Endothelial cell of umbilical vein (primary cell): ENCODE measurements at regions not wholly inside any gene's neighbourhood (a gene's known extent, or its start where the extent isn't known, plus 50 kb on each side); places are given as distances from the start of the nearest gene placed in this dataset.

Experiments used
- BruUV-seq: library from RNA; stranded (reverse); fragments of 400-500 nt; replicated peaks from 2 replicates; lab custom pipeline; 2021; lab: Mats Ljungman, UMichigan
- CTCF ChIA-PET: fragments of 300-600, 350-600 bp; sonication (Branson Sonifier 250); formaldehyde crosslinking; loops from one replicate; lab custom pipeline; 2021; ENCODE audit warnings: antibody characterized with exemption, inconsistent platforms; lab: Charles Lee
- POLR2A ChIA-PET: fragments of 300-600, 350-600 bp; sonication (Branson Sonifier 250); formaldehyde crosslinking; loops from one replicate; lab custom pipeline; 2021; ENCODE audit warnings: antibody characterized with exemption, inconsistent platforms; lab: Charles Lee
- DNase-seq: peaks from one replicate; pipeline ENCODE4 v3.0.0-alpha.2; 2011; ENCODE audit warnings: low read depth, low spot score
- FAIRE-seq: peaks from 2 replicates; lab custom pipeline; 2011; peaks lifted over from hg19 to GRCh38; lab: Jason Lieb, UNC
- H2AFZ ChIP-seq: 2 replicates; pipeline ENCODE4 v1.6.0; 2012; ENCODE audit warnings: low read depth, low read length, control low read depth, inconsistent platforms
- H3K27ac ChIP-seq: 2 replicates; pipeline ENCODE4 v1.5.1; 2011; ENCODE audit warnings: low read depth, mild to moderate bottlenecking, control low read depth, low read length, moderate library complexity; ENCODE audit not compliant: insufficient read depth
- H3K27me3 ChIP-seq, 2 experiments: 2 replicates each; pipeline versions ENCODE4 v1.6.0 to v1.6.1; 2011; ENCODE audit warnings: low read length in 2 of 2, mixed read lengths in 1 of 2; ENCODE audit not compliant: control insufficient read depth in 2 of 2, insufficient read depth in 2 of 2
- H3K36me3 ChIP-seq, 2 experiments: 2 replicates in 1 of 2; 3 replicates in 1 of 2; pipeline ENCODE4 v1.5.1; 2011; ENCODE audit warnings: low read length in 2 of 2, mild to moderate bottlenecking in 1 of 2, moderate library complexity in 1 of 2; ENCODE audit not compliant: control insufficient read depth in 2 of 2, insufficient read depth in 2 of 2; ENCODE audit errors: extremely low read depth in 1 of 2
- H3K4me1 ChIP-seq: 3 replicates; pipeline ENCODE4 v1.5.1; 2011; ENCODE audit warnings: mild to moderate bottlenecking, low read length; ENCODE audit not compliant: control insufficient read depth, insufficient read depth; ENCODE audit errors: extremely low read depth
- H3K4me2 ChIP-seq: 2 replicates; pipeline ENCODE4 v1.6.1; 2011; ENCODE audit warnings: low read length, control low read depth, mixed read lengths; ENCODE audit not compliant: insufficient read depth
- H3K4me3 ChIP-seq, 3 experiments: fragments of 200-600 bp in 1 of 3; sonication (generic), shearing (Covaris generic) in 1 of 3; replicated peaks in 1 of 3; 2 replicates each; pipeline ENCODE4 v1.5.1; 2011 to 2016; ENCODE audit warnings: control low read depth in 3 of 3, low read length in 3 of 3, mild to moderate bottlenecking in 2 of 3, inconsistent platforms in 1 of 3, low read depth in 1 of 3, moderate library complexity in 1 of 3; ENCODE audit not compliant: insufficient read depth in 1 of 3
- H3K79me2 ChIP-seq: 2 replicates; pipeline ENCODE4 v1.6.0; 2012; ENCODE audit warnings: low read length, inconsistent platforms; ENCODE audit not compliant: control insufficient read depth, insufficient read depth
- H3K9ac ChIP-seq: replicated peaks from 2 replicates; pipeline ENCODE3; 2011; ENCODE audit warnings: low read length, control low read depth; ENCODE audit not compliant: insufficient read depth; ENCODE audit errors: extremely low read depth
- H3K9me1 ChIP-seq: replicated peaks from 3 replicates; pipeline ENCODE4 v1.6.0; 2011; ENCODE audit warnings: mild to moderate bottlenecking, low read length; ENCODE audit not compliant: control insufficient read depth, insufficient read depth; ENCODE audit errors: extremely low read depth
- H3K9me3 ChIP-seq: replicated peaks from 2 replicates; pipeline ENCODE4 v1.5.1; 2012; ENCODE audit warnings: low read length, inconsistent platforms; ENCODE audit not compliant: control insufficient read depth, insufficient read depth
- H4K20me1 ChIP-seq: replicated peaks from 2 replicates; pipeline ENCODE3; 2011; ENCODE audit warnings: mild to moderate bottlenecking, low read length; ENCODE audit not compliant: control insufficient read depth, insufficient read depth; ENCODE audit errors: extremely low read depth
- EZH2 ChIP-seq: IDR thresholded peaks from 2 replicates; pipeline ENCODE4 v1.6.1; 2012; ENCODE audit warnings: borderline replicate concordance, low read depth, mild to moderate bottlenecking, moderate library complexity, low read length, inconsistent platforms; ENCODE audit not compliant: severe bottlenecking
- FOS ChIP-seq: IDR thresholded peaks from 2 replicates; pipeline ENCODE4 v1.6.1; 2011; ENCODE audit warnings: mild to moderate bottlenecking, low read length, moderate library complexity, borderline replicate concordance; ENCODE audit not compliant: insufficient read depth
- GATA2 ChIP-seq: IDR thresholded peaks from 2 replicates; pipeline ENCODE4 v1.7.0; 2011; ENCODE audit warnings: low read depth, mild to moderate bottlenecking, moderate library complexity, mixed read lengths, low read length; ENCODE audit not compliant: insufficient read length, insufficient read depth
- JUN ChIP-seq: IDR thresholded peaks from 2 replicates; pipeline ENCODE4 v1.6.1; 2011; ENCODE audit warnings: borderline replicate concordance, low read depth; ENCODE audit not compliant: insufficient read length, insufficient read depth
- MYC ChIP-seq: IDR thresholded peaks from one replicate; pipeline ENCODE4 v1.6.1; 2011; ENCODE audit warnings: mild to moderate bottlenecking, low read depth, low read length
- POLR2A ChIP-seq: IDR thresholded peaks from 2 replicates; pipeline ENCODE4 v1.6.1; 2012; ENCODE audit warnings: low read depth, mild to moderate bottlenecking, control low read depth, low read length
- POLR2AphosphoS5 ChIP-seq: IDR thresholded peaks from 2 replicates; pipeline ENCODE4 v1.6.1; 2012; ENCODE audit warnings: low read depth, mild to moderate bottlenecking, control low read depth, low read length, moderate library complexity; ENCODE audit not compliant: insufficient read depth
- dilution Hi-C: fragments of 300-500 bp; cut with MboI; formaldehyde crosslinking; loops from one replicate; pipeline ENCODE4 v1.15.0; 2019; ENCODE audit warnings: low sequenced_read_pairs; ENCODE audit not compliant: extremely low pct_ligation_motif_present
- intact Hi-C: fragments of 100-400 bp; cut with micrococcal nuclease; formaldehyde crosslinking; loops from one replicate; pipeline ENCODE4 v1.10.0; 2022
- TF ChIP-seq, protein P1 (sequence below), 2 donors: IDR thresholded peaks; 1 replicate in 1 of 2; 2 replicates in 1 of 2; pipeline ENCODE4 v1.5.1; 2011; ENCODE audit warnings: low read length in 2 of 2, mild to moderate bottlenecking in 2 of 2, moderate library complexity in 2 of 2, control low read depth in 1 of 2, inconsistent platforms in 1 of 2, low read depth in 1 of 2; ENCODE audit not compliant: insufficient read depth in 1 of 2; ENCODE audit errors: extremely low read depth in 1 of 2
- TF ChIP-seq, protein P2 (sequence below): IDR thresholded peaks from 2 replicates; pipeline ENCODE4 v1.6.1; 2011; ENCODE audit not compliant: insufficient read depth, insufficient read length

DNA sequence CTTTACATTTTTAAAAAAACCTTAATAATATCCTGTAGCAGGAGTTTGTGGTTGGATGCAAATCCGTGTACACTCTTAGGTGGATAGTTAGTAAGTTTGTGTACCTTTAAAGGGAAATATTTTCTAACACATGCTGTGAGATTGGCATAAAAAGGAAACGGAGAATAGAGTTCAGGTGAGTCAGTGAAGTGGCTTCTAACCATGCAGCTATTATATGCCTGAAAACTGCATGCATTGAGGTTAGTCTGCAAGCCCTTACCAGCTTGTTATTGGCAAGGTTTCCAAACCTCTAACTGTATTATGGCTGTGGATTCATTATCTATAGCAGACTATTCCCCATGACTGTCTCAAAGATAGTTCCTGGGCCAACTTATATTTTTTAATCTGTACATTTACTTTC lies 420.6 kb upstream of the MMS22L start:
- BruUV-seq = no TSS peak
- POLR2A ChIA-PET = no interaction called here

More for the DNA sequence above, 420.6 kb upstream of the MMS22L start:
- DNase-seq = no peak
- H4K20me1 ChIP-seq = no peaks in the 10 kb centered on the region
- H3K4me1 ChIP-seq = no peaks in the 10 kb centered on the region
- no peak overlapping the region for H3K4me3 ChIP-seq
- CTCF ChIA-PET = no interaction called here
- no peak overlapping the region for H3K4me2 ChIP-seq
- H3K9ac ChIP-seq = no peak overlapping the region
- no peak for FAIRE-seq
- no peaks in the 10 kb centered on the region for H3K36me3 ChIP-seq
- H3K9me1 ChIP-seq = no peaks in the 10 kb centered on the region
- dilution Hi-C loops = no loop called here
- no peak overlapping the region for H2AFZ ChIP-seq
- no peaks in the 10 kb centered on the region for H3K27me3 ChIP-seq
- no peaks in the 10 kb centered on the region for H3K9me3 ChIP-seq
- TF ChIP-seq EZH2 (no peak), FOS (no peak), POLR2AphosphoS5 (no peak), GATA2 (no peak), MYC (no peak), JUN (no peak), POLR2A (no peak)
- TF ChIP-seq, protein P1, sequence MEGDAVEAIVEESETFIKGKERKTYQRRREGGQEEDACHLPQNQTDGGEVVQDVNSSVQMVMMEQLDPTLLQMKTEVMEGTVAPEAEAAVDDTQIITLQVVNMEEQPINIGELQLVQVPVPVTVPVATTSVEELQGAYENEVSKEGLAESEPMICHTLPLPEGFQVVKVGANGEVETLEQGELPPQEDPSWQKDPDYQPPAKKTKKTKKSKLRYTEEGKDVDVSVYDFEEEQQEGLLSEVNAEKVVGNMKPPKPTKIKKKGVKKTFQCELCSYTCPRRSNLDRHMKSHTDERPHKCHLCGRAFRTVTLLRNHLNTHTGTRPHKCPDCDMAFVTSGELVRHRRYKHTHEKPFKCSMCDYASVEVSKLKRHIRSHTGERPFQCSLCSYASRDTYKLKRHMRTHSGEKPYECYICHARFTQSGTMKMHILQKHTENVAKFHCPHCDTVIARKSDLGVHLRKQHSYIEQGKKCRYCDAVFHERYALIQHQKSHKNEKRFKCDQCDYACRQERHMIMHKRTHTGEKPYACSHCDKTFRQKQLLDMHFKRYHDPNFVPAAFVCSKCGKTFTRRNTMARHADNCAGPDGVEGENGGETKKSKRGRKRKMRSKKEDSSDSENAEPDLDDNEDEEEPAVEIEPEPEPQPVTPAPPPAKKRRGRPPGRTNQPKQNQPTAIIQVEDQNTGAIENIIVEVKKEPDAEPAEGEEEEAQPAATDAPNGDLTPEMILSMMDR (IDR thresholded peaks at IDR 0.05; ENCODE audit: extremely low read depth in 1 of 2, insufficient read depth in 1 of 2, low read depth in 1 of 2, low read length in 2 of 2) = no peak
- TF ChIP-seq, protein P2, sequence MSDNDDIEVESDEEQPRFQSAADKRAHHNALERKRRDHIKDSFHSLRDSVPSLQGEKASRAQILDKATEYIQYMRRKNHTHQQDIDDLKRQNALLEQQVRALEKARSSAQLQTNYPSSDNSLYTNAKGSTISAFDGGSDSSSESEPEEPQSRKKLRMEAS = no peak
- no peaks in the 10 kb centered on the region for H3K79me2 ChIP-seq
- H3K27ac ChIP-seq = no peak overlapping the region
- intact Hi-C loops = loop anchor here (10.0 kb wide), 1 partner anchor 1141 kb away; no protein-coding TSS in a partner anchor
